GM18861 (cell line): ENCODE measurements at regions not wholly inside any gene's neighbourhood (a gene's known extent, or its start where the extent isn't known, plus 50 kb on each side); places are given as distances from the start of the nearest gene placed in this dataset.
"Not testable (repeated sequence)": the region's sequence is repeated elsewhere in the genome, so short reads cannot be mapped to it uniquely, and the experiment has no call there.

Experiments used
- ATAC-seq: cut with Tn5 transposase; IDR thresholded peaks from one replicate; pipeline ENCODE4 v1.9.1; 2021; ENCODE audit not compliant: unreplicated experiment

DNA sequence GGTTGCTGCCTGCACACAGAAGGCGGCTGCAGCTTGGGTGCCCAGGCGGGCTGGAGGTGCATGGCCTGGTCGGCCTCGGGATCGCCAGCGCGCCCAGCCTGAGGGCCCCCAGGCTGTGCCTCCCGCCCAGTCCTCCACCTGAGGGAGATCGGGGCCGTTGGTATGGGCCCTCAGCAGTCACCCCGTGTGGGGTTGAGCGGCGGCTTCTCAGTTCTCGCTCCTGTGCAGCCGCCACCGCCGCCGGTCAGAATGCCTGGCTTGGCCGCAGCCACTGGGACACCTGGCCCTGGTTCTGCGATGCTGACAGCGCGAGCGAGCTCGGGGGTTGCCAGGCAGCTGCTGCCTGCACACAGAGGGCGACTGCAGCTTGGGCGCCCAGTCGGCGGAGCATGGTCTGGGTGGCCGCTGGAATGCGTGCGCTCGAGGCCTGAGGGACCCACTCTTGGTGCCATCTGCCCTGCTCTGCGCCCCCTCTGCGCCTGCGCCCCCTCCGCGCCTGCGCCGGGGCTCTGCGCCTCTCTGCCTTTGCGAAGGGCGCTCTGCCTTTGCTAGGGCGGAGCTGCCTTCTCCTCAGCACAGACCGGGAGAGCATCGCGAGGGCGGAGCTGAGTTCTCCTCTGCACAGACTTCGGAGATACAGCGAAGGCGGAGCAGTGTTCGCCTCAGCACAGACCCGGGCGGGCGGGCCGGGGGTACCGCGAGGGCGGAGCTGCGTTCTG lies 84.6 kb upstream of the ZNG1F start:
- peak; percentile 100 for ATAC-seq

DNA sequence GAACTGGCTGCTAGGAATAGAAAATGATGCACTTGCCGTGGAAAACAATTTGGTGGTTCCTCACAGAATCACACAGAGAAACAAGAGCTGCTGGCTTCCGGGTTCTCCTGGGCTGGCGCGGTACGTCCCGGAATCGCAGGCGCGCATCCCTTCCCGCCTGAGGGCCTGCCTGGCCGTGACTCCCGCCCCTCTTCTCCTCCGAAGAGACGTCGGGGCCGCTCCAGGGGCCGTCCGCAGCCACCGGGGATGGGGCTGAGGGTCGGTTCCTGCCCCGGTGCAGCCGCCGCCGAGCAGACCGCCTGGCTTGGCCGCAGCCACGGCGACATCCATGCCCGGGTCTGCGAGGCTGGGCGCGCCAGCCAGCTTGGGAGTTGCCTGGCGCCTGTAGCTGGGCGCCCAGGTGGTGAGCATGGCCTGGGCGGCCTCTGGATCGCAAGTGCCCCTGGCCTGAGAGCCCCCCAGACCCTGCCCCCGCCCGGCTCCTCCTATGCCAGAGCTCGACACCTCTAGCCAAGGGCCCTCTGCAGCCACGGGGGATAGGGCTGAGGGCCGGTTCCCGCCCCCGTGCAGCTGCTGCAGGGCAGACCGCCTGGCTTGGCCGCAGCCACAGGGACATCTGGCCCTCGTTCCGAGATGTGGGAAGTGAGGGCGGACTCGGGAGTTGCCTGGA lies 83.9 kb upstream of the ZNG1F start:
- peak; percentile 30 for ATAC-seq

DNA sequence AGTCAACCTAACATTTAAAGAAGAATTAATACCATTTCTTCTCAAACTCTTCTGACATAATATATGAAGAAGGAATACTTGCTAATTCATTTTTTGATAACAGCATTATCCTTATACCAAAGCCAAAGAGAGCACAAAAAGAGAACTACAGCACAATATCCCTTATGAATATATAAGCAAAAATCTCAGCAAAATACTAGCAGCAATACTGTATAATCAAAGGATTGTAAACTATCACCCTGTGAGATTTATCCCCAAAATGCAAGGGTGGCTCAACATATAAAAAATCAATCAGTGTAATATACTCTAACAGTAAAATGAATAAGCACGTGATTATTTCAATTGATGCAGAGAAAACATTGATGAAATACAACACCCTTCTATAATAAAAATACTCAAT lies 81.9 kb upstream of the ZNG1F start:
- ATAC-seq, result not testable (repeated sequence)

DNA sequence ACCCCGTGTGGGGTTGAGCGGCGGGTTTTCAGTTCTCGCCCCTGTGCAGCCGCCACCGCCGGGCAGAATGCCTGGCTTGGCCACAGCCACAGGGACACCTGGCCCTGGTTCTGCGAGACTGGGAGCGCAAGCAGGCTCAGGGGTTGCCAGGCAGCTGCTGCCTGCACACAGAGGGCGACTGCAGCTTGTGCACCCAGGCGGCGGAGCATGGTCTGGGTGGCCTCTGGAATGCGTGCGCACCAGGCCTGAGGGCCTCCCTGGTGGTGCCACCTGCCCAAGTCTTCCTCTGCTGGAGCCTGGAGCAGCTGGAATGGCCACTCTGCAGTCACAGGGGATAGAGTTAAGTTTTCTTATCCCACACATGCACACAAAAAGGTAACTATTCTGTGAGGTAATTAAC lies 80.4 kb upstream of the ZNG1F start:
- not testable (repeated sequence) for ATAC-seq

DNA sequence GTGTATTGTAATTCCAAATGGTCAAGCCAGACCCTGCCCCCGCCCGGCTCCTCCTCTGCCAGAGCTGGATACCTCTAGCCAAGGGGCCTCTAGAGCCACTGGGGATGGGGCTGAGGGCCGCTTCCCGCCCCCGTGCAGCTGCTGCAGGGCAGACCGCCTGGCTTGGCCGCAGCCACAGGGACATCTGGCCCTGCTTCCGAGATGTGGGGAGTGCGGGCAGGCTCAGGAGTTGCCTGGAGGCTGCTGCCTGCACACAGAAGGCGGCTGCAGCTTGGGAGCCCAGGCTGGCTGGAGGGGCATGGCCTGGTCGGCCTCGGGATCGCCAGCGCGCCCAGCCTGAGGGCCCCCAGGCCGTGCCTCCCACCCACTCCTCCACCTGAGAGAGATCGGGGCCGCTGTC lies 79.9 kb upstream of the ZNG1F start:
- ATAC-seq, result not testable (repeated sequence)

DNA sequence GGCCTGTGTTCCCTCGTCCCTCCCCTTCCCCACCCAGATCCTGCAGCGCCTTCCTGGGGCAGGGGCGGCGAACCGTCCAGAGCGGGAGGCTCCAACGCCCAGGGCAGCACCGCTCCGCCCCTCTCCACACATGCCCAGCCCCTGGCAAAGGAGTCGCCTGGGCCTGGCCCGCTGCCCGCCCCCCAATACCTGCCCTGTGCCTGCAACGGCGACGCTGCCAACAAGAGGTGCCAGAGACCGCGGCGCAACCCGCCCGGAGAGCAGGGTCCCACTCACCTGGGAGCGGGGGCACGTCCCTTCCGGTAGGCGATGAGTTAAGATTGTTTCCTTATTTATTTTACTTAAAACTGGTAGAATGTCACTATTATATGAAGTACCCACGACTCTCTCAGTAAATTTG lies 77.5 kb upstream of the ZNG1F start:
- not testable (repeated sequence) for ATAC-seq

DNA sequence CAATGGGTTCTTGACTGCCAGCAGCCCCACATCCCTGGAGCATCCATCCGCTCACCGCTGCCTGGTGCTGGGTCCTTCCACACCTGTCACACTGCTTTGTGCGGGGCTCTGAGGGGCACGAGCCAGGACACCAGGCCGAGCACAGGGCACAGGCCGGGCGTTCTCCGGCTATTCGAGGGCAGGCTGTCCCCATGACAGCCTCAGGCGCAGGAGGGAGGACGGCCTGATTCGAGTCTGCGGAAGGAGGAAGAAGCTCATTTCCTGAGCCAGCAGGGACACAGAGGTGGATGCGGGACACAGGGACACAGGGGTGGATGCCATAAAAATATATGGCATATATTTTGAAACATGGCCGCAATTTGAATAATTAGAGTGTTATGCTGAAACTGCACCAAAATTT lies 76.9 kb upstream of the ZNG1F start:
- not testable (repeated sequence) for ATAC-seq

DNA sequence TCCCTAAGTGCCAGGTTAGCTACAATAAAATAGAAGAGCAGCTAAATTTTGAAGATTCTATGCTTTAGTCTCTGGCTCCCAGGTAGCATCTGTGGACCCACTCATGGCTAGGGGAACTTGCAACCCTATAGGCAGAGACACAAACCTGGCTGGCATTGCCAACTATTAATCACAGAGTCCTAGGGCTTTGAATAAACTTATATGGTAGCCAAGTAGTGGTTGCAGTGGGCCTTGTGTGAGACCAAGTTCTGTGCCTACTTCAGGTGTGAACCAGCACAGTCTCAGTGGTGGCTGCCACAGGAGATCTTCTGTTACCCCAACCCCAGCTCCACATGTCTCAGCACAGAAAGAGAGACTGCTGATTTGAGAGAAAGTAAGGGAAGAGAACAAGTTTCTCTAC lies 62.9 kb upstream of the ZNG1F start:
- ATAC-seq, result not testable (repeated sequence)

DNA sequence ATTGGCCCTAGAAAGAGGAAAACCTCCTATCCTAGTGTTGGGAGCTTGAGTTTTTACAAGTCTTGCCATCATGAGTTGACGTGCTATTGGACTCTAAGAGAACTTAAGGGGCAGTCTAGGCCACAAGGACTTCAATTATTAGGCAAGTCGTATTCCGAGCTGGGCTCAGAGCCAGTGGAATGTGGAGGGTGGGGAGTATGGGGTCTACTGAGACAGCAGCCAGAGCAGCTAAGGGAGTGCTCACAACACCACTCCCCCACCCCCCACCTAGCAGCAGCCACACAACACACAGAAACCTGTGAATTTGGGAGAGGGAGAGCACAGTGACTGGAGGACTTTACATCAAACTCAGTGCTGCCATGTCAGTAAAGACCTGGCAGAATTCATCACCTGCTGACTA lies 62.0 kb upstream of the ZNG1F start:
- not testable (repeated sequence) for ATAC-seq

DNA sequence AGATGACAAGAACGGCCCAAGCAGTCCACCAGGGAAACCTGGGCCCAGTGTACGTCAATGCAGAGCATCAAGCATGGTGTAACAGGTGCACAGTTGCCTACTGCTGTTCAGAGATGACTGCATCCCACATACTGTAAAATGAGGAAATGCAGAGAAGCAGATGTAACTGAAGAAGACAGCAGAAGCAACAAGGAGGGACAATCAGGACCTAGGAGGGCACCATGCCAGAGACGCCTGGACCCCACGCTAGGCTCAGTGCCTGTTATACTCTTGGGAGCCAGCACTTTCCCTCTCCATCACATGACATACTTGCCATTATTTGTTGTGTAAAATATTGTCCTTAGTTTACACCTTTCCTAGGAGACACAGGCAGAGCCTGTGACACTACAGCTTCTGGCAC lies 57.6 kb upstream of the ZNG1F start:
- ATAC-seq, result not testable (repeated sequence)
